SK-N-DZ (cell line): ENCODE measurements at regions not wholly inside any gene's neighbourhood (a gene's known extent, or its start where the extent isn't known, plus 50 kb on each side); places are given as distances from the start of the nearest gene placed in this dataset.

Source experiments
- DNase-seq: peaks from one replicate; pipeline ENCODE4 v3.0.0-alpha.2; 2015; ENCODE audit warnings: low spot score

DNA sequence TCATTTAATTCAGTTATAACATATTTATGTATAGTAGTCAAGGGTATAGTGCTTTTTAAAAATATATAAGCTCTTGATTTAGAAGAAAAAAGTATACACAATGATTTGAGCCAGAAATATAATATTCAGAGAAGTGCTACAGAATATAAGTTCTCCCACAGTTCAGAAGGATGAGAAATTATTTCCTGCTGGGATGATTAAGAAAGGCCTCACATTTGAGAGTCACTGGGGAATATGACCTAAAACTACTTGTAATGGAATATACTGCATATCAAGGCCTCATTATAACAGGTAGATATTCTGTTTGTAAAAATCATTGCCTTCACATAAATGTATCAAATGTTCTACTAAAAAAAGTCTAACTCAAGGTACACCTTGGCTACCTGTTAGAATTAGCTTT is 203.5 kb downstream of the MBD2 start:
- no peak for DNase-seq

DNA sequence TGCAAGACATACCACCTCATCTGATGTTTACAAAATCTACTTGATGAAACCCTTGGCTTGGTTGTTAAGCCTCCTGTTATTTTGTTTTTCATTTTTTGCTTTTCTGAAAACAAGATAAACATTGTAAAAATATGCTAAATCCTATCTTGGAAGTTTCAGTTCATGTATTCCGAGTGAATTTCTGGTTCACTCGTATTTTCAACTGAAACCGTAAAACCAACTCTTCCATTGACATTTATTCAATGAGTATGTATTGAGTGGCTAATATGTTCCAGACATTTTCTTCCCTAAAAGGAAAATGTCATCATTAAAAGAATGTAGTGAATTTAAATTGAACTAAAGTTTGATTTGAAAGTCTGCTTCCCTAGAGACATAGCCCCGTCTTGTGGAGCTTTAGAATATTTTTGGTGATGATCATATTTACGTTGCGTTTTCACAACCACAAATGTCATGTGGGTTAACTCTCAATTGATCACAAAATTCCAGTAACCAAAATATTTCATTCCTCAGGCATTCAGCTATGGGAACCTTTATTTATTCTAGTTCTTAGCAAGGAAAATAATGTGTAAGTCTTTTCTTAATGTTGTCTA is 204.2 kb downstream of the MBD2 start:
- no peak for DNase-seq

DNA sequence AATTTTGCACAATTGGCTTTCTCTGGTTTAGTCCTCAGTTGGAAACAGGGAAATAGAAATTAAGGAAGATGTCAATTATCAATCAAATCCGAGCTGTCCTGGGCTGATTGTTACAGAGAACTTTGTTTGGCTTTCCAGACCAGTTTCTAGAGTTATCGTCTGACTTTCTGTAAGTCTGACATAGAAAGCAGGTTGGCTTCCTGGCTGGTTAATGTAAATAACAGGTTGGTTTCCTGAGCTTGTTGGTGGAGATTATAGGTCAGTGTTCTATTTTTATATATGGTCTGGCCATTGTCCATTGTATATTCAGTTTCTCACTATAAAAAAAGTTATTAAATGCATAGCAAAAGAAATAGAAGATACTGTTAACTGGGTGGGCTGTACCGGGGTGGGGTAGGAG is 204.8 kb downstream of the MBD2 start:
- no peak for DNase-seq

DNA sequence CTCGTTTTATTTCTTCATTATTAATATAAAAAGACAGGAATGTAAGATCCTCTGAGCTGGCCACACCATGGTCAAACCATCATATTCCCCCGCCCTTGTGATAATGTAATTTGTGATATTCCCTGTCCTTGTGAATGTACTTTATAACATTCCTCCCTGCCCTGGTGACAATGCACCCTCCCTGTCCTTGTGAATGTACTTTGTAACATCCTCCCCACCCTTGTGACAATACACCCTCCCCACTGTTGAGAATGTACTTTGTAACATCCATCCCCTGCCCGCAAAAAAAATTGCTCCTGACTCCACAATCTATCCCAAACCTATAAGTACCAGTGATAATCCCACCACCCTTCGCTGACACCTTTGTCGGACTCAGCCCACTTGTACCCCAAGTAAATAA is 211.0 kb downstream of the MBD2 start:
- no peak for DNase-seq

DNA sequence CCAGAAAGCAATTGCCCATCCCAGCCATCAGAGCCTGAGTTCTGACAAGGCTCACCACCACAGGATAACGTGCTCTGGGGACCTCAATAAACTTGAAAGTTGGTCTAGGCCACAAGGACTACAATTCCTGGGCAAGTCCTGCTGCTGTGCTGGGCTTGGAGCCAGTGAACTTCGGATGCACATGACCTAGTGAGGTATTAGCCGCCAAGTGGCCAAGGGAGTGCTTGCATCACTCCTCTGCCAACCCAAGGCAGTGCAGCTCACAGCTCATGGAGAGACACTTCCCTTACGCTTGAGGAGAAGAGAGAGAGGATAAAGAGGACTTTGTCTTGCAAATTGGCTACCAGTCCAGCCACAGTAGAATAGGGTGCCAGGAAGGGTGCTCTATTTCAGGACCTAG is 219.6 kb downstream of the MBD2 start:
- no peak for DNase-seq

DNA sequence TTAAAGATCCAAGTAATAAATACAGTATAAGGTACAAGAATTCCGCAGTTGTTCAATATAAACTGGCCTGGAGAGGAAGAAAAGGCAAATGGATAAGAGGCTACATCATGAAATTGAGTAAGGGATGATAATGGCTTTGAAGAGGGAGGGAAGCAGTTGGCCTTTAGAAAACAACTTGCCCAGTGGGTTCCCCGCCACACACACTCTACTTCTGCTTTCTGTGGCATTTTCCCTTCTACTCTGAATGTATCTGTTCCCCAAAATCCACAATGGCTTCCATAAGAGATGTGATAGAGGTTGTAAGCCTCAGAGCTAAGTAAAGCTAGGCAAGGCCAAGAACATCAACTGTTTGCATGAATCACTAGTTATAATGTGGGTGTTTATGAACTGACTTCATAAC is 221.3 kb downstream of the MBD2 start:
- DNase-seq: no peak

DNA sequence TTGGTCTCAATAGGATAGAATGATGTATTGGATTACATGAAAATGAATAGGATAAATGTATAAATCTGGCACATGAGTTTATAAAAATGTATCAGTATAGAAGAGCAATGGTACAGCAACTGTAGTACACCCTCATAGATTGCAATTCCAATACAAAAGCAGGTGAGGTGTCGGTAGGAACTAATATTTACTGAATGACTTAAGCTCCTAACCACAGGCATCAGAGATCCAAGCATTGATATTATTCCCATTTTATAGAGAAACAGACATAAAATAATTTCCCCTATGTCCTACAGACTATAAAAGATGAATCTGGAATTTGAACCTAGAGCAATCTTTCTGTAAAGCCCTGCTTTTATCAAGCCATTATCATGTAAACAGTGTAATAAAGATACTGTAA is 227.4 kb downstream of the MBD2 start:
- DNase-seq: no peak

DNA sequence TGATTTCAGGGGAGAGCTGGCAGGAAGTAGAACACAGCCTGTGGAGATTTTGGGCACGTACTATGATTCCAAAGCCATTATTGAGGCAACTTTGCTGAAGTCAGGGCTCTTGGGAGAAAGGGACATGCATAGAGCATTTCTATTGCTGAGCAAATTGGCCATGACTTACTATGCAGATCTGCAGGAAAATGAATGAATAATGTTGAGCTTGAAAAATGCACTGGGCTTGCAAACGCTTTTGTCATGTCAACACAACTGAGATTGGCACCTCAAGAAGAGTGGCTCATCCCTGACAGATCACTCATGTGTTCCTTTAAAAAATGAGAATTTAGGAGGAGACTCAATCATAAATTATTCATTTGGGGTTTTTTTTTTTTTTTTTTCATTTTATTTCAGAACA is 230.5 kb downstream of the MBD2 start:
- no peak for DNase-seq

DNA sequence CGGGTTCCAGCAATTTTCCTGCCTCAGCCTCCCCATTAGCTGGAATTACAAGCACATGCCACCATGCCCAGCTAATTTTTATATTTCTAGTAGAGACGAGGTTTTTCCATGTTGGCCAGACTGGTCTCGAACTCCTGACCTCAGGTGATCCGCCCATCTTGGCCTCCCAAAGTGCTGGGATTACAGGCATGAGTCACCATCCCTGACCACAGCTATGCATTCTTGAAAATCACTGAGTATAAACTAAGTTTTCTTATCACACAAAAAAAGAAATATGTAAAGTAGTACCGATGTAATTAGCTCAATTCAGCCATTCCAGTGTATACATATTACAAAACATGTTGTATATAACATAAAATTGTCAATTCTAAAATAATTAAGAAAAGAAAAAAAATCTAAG is 232.7 kb downstream of the MBD2 start:
- no peak for DNase-seq

DNA sequence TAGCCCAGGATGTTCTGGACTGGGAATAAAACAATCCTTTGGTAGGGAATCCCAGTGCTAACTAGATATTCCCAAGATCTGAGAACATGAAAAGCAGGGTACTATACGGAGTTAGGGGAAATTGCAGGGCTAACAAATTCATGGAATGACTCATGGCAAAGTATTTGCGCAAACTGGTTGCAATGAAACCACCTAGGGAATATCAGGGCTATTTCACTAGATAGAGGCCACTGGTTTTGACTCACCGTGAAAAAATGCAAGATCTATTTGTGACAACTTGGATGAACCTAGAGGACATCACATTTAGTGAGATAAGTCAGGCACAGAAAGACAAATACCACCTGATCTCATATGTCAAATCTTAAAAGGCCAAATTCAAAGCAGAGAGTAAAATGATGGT is 233.3 kb downstream of the MBD2 start:
- no peak for DNase-seq

DNA sequence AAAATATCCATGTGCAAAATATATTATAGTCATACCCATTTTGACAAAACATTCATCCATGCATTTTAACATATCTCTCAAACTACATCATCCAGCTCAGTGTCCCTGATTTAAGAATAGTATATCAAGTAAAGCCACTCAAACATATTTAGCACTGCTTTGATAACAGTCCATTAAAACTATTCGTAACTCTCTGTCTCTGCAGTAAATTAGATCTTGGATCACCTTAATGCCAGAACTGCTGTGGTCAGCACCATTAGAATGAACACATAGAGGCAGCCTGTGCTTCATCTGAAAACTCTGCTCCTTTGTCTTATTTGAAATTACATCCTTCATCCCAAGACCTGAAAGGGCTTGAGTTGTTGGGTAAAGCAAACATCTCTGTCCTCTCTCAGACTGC is 234.0 kb downstream of the MBD2 start:
- no peak for DNase-seq

DNA sequence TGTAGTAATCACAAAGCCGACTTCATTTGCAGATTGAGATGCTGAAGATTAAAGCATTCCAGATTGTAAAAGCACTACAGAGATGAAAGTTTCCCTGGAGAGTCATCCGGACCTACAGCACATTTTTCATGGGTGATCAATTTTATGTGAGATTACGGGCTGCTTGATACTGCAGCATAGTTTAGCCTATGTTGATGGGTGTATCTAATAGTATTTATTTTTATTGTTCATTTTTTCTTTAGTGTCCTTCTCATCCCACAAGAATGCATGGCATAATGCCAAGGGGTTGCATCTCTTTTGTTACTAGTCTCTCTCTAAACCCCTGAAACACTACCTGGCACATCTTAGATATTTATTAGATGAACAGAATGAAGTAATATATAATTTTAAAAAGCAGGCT is 240.4 kb downstream of the MBD2 start:
- DNase-seq: no peak

DNA sequence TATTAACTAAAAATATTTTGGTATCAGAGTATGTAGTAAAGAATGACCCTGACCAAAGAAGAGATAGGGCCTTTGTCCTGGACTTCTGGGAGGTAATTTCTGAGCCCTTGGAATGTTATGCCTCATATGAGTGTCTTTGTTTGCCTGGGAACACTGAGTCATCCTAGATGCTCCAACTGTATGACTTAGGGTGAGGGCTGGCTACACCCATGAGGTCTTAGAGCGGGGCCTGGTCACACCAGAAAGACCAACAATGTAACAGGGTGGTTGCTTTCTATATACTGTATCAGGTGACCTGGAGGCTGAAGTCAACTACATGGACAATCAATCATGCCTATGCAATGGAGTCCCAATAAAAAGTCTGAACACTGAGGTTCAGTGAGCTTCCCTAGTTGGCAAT is 253.1 kb downstream of the MBD2 start:
- no peak for DNase-seq

DNA sequence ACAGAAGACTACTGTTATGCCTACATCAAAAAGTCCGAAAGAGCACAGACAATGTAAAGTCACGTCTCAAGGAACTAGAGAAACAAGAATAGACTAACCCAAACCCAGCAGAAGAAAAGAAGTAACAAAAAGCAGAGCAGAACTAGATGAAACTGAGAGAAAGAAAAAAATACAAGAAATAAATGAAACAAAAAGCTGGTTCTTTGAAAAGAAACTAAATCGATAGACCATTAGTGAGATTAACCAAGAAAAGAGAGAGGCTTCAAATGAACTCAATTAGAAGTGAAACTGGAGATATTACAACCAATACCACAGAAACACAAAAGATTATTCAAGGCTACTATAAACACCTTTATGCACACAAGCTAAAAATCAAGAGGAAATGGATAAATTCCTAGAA is 271.8 kb downstream of the MBD2 start:
- DNase-seq: no peak

DNA sequence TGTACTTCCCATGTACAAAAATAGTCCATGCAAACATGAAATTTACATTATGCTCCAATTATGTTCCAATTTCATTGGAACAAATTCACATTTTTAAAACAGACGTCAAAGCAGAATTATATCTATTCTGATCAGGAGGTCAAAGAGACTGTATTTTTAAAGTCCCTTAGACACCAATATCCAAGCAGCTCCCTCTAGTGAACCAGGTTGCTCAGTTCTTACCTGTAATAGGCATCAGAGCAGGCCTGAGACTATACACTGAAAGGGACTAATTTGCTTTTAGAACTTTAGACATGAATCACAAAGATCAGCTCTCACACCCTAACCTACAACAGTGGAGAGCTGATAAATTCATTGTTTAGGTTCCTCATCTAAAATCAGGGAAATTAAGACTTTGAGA is 273.9 kb downstream of the MBD2 start:
- DNase-seq: no peak

DNA sequence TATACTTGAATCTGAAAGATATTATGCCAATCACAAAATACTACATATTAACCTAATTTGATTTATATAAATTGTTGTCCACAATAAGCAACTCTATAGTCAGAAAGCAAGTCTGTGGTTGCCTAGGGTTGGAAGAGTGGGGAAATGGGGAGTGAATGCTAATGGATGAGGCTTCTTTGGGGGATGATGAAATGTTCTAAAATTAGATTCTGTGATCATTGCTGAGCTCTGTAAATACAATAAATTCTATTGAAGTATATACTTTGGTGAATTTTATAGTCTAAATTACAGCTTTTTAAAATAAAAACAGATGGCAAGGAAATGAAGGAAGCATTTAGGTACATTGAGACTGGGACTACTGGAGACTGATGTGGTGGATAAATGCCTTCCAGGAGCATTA is 275.5 kb downstream of the MBD2 start:
- DNase-seq: no peak

DNA sequence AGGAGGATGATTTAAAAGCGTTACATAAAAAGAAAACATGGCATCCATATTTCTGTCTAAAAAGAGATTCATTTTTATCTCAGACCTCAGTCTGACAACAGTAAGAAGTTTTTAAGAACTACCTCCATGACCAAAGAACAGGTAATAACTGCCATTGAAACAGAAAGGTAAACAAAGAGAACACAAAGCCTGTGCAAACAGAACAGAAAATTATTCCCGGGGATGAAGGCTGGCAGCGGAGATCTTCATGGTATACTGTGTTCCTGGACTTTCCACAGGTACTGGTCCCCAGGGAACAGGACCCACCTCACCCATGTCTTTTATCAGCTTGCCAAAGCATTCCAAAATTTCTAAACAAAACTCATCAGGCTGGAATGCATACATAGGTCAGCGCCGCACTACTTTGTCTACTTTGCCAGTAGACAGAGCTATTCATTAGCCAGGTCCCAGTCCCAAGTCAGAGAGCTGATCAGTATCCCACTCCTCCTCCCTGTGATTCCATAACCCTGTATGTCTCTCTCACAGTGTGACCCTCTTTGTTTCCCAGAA is 277.3 kb downstream of the MBD2 start:
- no peak for DNase-seq

DNA sequence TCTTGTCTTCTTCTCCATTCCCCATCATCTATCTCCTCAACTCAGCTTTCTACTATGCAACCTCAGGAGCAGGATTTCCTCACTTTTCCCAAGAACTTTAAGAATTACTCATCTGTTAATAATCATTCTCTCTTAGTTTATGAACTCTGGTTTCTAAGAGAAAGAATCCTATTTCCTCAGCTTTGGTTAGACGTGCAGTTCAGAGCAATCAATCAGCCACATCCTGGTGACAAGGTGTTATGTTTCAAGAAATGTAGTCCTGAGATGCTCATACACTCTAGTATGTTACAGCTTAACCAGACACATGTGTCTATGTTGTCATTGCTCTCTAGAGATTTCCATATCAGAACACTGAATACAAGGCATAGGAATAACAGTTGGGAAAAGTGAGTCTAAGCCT is 277.9 kb downstream of the MBD2 start:
- no peak for DNase-seq

DNA sequence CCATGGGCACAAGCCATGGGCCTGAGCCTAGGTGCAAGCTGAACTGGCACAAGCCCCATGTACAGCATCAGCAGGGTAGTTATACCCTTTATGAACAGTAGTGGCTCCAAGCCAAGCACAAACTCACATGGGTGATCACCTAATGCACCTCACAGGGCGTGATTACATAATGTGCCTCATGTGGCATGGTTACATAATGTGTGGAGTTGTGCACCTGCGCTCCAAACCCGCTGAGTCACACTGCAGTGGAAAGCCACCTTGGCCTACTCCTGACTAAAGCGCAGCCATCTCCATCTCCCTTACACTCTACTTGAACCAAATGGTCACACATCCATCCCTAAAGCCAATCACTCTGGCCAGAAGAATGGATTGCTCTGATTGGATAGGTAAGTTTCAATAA is 279.7 kb downstream of the MBD2 start:
- no peak for DNase-seq

DNA sequence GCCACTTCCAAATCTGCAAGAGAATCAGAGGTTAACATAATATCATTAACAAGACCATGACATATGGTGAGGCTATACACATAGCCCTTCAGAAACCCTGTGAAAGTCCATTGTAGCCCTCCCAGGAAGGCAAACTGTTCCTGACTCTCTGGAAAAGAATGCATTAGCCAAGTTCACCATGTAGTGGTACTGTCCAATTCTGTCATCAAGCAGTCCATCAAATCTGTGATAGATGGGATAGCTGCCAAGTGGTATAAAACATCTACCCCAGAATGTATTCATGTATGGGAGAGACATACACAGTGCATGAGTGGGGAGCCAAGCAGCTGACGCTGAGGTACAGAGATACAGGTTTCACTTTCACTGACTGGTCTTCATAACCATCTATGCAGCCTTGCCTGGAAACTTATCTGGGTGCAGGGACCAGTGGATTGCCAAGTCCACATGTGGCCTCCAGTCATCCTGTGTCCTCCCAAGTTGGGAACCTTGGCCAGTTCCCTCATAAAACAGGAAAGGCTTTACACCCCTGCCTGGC is 281.1 kb downstream of the MBD2 start:
- DNase-seq: no peak

DNA sequence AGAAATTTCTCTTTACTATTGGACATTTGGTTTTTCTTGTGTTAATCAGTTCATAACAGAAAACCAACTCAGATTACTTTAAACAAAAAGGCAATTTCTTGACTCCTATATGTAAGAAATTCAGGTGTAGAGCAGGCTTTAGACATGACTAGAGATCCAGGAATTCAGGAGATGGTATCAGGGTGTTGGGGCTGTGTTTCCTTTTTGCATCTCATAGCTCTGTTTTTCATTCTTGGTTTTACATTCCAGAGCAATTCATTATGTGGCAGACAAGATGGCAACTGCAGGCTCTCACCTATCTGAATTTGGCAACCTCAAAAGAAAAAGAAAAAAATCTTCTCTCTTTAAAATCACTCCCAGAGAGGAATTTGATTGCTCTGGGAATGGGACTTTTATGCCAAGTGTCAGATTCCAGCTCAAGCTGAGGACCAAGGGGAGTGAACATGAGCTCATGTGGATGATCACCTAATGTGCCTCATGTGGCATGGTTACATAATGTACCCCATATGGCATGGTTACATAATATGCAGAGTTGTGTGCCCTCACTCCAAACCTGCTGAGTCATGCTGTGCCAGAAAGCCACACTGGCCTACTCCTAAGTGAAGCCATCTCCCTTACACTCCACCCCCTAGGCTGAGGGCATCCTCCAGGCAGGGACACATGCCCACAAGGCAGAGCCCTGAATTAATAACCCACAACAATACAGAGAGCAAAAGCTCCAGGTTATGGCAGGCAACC is 282.7 kb downstream of the MBD2 start:
- DNase-seq: no peak

DNA sequence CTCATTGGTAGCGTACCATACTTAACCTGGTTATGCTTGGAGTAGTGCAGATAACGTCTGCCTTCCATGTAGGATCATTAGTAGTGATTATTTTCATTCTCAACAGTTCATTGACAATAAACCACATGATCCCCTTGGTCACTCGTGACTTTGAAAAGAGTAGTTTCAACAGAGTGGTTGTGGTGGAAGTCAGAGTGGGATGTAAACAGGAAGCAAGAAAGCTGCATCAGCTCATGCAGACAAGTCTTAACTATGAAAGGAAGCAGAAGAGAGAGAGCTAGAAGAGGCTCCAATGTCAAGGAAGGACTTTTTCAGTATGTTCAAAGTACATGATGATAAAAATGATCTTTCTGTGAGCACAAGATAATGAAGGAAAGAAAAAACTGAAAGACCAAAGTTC is 287.4 kb downstream of the MBD2 start:
- no peak for DNase-seq

DNA sequence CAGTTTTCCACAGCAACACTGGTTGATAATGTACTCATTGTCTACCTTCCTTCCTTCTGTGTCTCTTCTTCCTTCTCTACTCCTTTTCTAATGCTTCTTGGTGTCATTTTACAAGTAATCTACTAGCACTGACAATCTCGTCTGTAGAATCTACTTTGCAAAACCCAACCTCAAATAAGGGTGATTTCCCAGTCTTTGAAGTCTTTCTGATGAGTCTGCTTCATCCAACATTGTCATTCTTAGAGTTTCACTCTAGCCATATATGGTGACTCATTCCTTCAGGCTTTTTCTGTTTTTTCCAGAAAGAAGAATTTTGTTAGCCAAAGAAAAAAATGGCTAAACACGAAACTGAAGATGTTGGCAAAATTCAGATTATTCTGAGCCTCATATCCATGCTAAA is 288.7 kb downstream of the MBD2 start:
- no peak for DNase-seq
